GM23338 (cell line): ENCODE measurements at regions not wholly inside any gene's neighbourhood (a gene's known extent, or its start where the extent isn't known, plus 50 kb on each side); places are given as distances from the start of the nearest gene placed in this dataset.

Source experiments
- ATAC-seq: fragments of 200-7000 bp; cut with Tn5 transposase; 3 replicates; pipeline ENCODE4 v1.9.1; 2020
- DNase-seq: peaks from one replicate; pipeline ENCODE4 v3.0.0-alpha.2; 2015; ENCODE audit warnings: low spot score
- H2AFZ ChIP-seq: fragments of 200-600 bp; sonication (generic); 2 replicates; pipeline ENCODE4 v1.8.0; 2016; ENCODE audit warnings: antibody characterized with exemption, mild to moderate bottlenecking, moderate library complexity
- H3F3A ChIP-seq: fragments of 200-600 bp; sonication (generic); replicated peaks from 2 replicates; pipeline ENCODE4 v1.8.0; 2017; ENCODE audit warnings: antibody characterized with exemption, mixed run types, low read depth
- H3K27ac ChIP-seq: fragments of 200-600 bp; sonication (generic); 2 replicates; pipeline ENCODE4 v1.6.1; 2016; ENCODE audit warnings: low read depth
- H3K27me3 ChIP-seq: fragments of 200-600 bp; sonication (generic); 2 replicates; pipeline ENCODE4 v1.8.0; 2016; ENCODE audit warnings: mild to moderate bottlenecking, mixed run types, moderate library complexity; ENCODE audit not compliant: insufficient read depth
- H3K36me3 ChIP-seq: fragments of 200-600 bp; sonication (generic); 2 replicates; pipeline ENCODE4 v1.8.0; 2016; ENCODE audit warnings: mild to moderate bottlenecking; ENCODE audit not compliant: insufficient read depth
- H3K4me1 ChIP-seq: fragments of 200-600 bp; sonication (generic); 2 replicates; pipeline ENCODE4 v1.8.0; 2016; ENCODE audit warnings: mild to moderate bottlenecking, moderate library complexity; ENCODE audit not compliant: insufficient read depth
- H3K4me2 ChIP-seq: fragments of 200-600 bp; sonication (generic); 2 replicates; pipeline ENCODE4 v1.7.1; 2017; ENCODE audit warnings: mixed run types
- H3K4me3 ChIP-seq: fragments of 200-600 bp; sonication (generic); 2 replicates; pipeline ENCODE4 v1.6.1; 2016; ENCODE audit warnings: mixed run types
- H3K79me2 ChIP-seq: fragments of 200-600 bp; sonication (generic); replicated peaks from 2 replicates; pipeline ENCODE4 v1.8.0; 2017; ENCODE audit warnings: mild to moderate bottlenecking; ENCODE audit not compliant: insufficient read depth
- H3K9me2 ChIP-seq: fragments of 200-600 bp; sonication (generic); 2 replicates; pipeline ENCODE4 v1.8.0; 2017; ENCODE audit not compliant: insufficient read depth
- H4K20me1 ChIP-seq: fragments of 200-600 bp; sonication (generic); replicated peaks from 2 replicates; pipeline ENCODE4 v1.8.0; 2017; ENCODE audit warnings: mild to moderate bottlenecking; ENCODE audit not compliant: insufficient read depth
- H3K27ac Mint-ChIP-seq: 2 replicates; pipeline ENCODE4 v1.8.0; 2020; ENCODE audit warnings: inconsistent platforms, mild to moderate bottlenecking, moderate library complexity, mixed read lengths
- H3K27me3 Mint-ChIP-seq: 3 replicates; pipeline ENCODE4 v1.8.0; 2022; ENCODE audit warnings: low read depth, mild to moderate bottlenecking, moderate library complexity, mixed read lengths, inconsistent platforms; ENCODE audit not compliant: insufficient read depth, poor library complexity
- H3K36me3 Mint-ChIP-seq: 3 replicates; pipeline ENCODE4 v1.8.0; 2021; ENCODE audit warnings: low read depth, mild to moderate bottlenecking, inconsistent platforms, moderate library complexity, mixed read lengths
- H3K4me1 Mint-ChIP-seq: 3 replicates; pipeline ENCODE4 v1.8.0; 2020; ENCODE audit warnings: mild to moderate bottlenecking, inconsistent platforms, mixed read lengths
- H3K4me3 Mint-ChIP-seq: 3 replicates; pipeline ENCODE4 v1.8.0; 2021; ENCODE audit warnings: moderate library complexity, mild to moderate bottlenecking, inconsistent platforms, mixed read lengths
- H3K9me3 Mint-ChIP-seq: 3 replicates; pipeline ENCODE4 v1.8.0; 2020; ENCODE audit warnings: moderate library complexity, mild to moderate bottlenecking, inconsistent platforms, mixed read lengths
- EZH2 ChIP-seq: fragments of 200-600 bp; sonication (generic); IDR thresholded peaks from one replicate; pipeline ENCODE4 v1.8.0; 2017; ENCODE audit warnings: antibody characterized with exemption, mild to moderate bottlenecking, low read depth; ENCODE audit not compliant: unreplicated experiment
- JUNB ChIP-seq: IDR thresholded peaks from one replicate; pipeline ENCODE4 v1.6.1; 2016; ENCODE audit warnings: antibody characterized with exemption; ENCODE audit not compliant: unreplicated experiment
- NANOG ChIP-seq: IDR thresholded peaks from 2 replicates; pipeline ENCODE4 v1.6.1; 2016; ENCODE audit warnings: antibody characterized with exemption, borderline replicate concordance
- TF ChIP-seq, protein P1 (sequence below): IDR thresholded peaks from 2 replicates; pipeline ENCODE4 v1.6.1; 2016; ENCODE audit warnings: antibody characterized with exemption
- TF ChIP-seq, protein P2 (sequence below): IDR thresholded peaks from one replicate; pipeline ENCODE4 v1.6.1; 2018; ENCODE audit warnings: antibody characterized with exemption; ENCODE audit not compliant: unreplicated experiment
- TF ChIP-seq, protein P3 (sequence below): fragments of 250-450 bp; sonication (Bioruptor Pico); IDR thresholded peaks from 2 replicates; pipeline ENCODE4 v1.5.0; 2020; ENCODE audit warnings: mild to moderate bottlenecking, moderate library complexity

DNA sequence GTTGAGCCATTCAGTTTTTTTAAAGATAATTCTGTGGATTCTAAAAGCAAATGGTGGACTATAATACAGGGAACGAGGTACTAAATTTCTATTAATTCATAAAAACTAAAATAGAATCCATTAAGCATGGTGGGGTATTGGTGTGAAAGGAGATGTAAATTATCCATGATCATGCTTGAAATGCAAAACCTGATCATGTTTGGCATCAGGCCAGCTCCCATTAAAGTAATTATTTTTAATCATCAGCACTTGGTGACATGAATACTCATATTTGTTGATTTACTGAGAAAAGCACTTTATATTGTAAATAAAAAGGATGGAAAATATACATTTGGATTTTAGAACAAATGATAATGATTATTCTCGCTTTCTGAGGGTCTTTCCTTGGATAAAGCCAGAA lies 232.3 kb upstream of the MEIS1 start:
- Histone ChIP-seq H3K79me2 (no peaks in the 10 kb centered on the region), H3K4me2 (no peak overlapping the region), H3F3A (no peaks in the 10 kb centered on the region), H4K20me1 (no peaks in the 10 kb centered on the region), H3K27me3 (no peaks in the 10 kb centered on the region), H3K9me2 (peaks cover 14% of the 10 kb centered on the region), H2AFZ (no peak overlapping the region), H3K4me1 (no peaks in the 10 kb centered on the region), H3K27ac (no peak overlapping the region), H3K36me3 (peaks cover 11% of the 10 kb centered on the region; the same call in 1 of the 2 replicates), H3K4me3 (no peak overlapping the region)
- no peak for ATAC-seq
- H3K4me3 Mint-ChIP-seq: no peak overlapping the region
- peaks cover 30% of the 10 kb centered on the region for H3K9me3 Mint-ChIP-seq
- no peak overlapping the region for H3K27ac Mint-ChIP-seq
- TF ChIP-seq, protein P1, sequence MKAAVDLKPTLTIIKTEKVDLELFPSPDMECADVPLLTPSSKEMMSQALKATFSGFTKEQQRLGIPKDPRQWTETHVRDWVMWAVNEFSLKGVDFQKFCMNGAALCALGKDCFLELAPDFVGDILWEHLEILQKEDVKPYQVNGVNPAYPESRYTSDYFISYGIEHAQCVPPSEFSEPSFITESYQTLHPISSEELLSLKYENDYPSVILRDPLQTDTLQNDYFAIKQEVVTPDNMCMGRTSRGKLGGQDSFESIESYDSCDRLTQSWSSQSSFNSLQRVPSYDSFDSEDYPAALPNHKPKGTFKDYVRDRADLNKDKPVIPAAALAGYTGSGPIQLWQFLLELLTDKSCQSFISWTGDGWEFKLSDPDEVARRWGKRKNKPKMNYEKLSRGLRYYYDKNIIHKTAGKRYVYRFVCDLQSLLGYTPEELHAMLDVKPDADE: no peak
- TF ChIP-seq, protein P2, sequence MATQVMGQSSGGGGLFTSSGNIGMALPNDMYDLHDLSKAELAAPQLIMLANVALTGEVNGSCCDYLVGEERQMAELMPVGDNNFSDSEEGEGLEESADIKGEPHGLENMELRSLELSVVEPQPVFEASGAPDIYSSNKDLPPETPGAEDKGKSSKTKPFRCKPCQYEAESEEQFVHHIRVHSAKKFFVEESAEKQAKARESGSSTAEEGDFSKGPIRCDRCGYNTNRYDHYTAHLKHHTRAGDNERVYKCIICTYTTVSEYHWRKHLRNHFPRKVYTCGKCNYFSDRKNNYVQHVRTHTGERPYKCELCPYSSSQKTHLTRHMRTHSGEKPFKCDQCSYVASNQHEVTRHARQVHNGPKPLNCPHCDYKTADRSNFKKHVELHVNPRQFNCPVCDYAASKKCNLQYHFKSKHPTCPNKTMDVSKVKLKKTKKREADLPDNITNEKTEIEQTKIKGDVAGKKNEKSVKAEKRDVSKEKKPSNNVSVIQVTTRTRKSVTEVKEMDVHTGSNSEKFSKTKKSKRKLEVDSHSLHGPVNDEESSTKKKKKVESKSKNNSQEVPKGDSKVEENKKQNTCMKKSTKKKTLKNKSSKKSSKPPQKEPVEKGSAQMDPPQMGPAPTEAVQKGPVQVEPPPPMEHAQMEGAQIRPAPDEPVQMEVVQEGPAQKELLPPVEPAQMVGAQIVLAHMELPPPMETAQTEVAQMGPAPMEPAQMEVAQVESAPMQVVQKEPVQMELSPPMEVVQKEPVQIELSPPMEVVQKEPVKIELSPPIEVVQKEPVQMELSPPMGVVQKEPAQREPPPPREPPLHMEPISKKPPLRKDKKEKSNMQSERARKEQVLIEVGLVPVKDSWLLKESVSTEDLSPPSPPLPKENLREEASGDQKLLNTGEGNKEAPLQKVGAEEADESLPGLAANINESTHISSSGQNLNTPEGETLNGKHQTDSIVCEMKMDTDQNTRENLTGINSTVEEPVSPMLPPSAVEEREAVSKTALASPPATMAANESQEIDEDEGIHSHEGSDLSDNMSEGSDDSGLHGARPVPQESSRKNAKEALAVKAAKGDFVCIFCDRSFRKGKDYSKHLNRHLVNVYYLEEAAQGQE: no peak
- TF ChIP-seq EZH2: no peak
- no peak for TF ChIP-seq NANOG
- TF ChIP-seq JUNB: no peak
- TF ChIP-seq, protein P3, sequence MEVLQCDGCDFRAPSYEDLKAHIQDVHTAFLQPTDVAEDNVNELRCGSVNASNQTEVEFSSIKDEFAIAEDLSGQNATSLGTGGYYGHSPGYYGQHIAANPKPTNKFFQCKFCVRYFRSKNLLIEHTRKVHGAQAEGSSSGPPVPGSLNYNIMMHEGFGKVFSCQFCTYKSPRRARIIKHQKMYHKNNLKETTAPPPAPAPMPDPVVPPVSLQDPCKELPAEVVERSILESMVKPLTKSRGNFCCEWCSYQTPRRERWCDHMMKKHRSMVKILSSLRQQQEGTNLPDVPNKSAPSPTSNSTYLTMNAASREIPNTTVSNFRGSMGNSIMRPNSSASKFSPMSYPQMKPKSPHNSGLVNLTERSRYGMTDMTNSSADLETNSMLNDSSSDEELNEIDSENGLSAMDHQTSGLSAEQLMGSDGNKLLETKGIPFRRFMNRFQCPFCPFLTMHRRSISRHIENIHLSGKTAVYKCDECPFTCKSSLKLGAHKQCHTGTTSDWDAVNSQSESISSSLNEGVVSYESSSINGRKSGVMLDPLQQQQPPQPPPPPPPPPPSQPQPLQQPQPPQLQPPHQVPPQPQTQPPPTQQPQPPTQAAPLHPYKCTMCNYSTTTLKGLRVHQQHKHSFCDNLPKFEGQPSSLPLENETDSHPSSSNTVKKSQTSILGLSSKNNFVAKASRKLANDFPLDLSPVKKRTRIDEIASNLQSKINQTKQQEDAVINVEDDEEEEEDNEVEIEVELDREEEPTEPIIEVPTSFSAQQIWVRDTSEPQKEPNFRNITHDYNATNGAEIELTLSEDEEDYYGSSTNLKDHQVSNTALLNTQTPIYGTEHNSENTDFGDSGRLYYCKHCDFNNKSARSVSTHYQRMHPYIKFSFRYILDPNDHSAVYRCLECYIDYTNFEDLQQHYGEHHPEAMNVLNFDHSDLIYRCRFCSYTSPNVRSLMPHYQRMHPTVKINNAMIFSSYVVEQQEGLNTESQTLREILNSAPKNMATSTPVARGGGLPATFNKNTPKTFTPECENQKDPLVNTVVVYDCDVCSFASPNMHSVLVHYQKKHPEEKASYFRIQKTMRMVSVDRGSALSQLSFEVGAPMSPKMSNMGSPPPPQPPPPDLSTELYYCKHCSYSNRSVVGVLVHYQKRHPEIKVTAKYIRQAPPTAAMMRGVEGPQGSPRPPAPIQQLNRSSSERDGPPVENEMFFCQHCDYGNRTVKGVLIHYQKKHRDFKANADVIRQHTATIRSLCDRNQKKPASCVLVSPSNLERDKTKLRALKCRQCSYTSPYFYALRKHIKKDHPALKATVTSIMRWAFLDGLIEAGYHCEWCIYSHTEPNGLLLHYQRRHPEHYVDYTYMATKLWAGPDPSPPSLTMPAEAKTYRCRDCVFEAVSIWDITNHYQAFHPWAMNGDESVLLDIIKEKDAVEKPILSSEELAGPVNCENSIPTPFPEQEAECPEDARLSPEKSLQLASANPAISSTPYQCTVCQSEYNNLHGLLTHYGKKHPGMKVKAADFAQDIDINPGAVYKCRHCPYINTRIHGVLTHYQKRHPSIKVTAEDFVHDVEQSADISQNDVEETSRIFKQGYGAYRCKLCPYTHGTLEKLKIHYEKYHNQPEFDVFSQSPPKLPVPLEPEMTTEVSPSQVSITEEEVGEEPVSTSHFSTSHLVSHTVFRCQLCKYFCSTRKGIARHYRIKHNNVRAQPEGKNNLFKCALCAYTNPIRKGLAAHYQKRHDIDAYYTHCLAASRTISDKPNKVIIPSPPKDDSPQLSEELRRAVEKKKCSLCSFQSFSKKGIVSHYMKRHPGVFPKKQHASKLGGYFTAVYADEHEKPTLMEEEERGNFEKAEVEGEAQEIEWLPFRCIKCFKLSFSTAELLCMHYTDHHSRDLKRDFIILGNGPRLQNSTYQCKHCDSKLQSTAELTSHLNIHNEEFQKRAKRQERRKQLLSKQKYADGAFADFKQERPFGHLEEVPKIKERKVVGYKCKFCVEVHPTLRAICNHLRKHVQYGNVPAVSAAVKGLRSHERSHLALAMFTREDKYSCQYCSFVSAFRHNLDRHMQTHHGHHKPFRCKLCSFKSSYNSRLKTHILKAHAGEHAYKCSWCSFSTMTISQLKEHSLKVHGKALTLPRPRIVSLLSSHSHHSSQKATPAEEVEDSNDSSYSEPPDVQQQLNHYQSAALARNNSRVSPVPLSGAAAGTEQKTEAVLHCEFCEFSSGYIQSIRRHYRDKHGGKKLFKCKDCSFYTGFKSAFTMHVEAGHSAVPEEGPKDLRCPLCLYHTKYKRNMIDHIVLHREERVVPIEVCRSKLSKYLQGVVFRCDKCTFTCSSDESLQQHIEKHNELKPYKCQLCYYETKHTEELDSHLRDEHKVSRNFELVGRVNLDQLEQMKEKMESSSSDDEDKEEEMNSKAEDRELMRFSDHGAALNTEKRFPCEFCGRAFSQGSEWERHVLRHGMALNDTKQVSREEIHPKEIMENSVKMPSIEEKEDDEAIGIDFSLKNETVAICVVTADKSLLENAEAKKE (CRISPR knock-in tag): no peak
- no peaks in the 10 kb centered on the region for H3K27me3 Mint-ChIP-seq
- no peak for DNase-seq
- peaks cover 14% of the 10 kb centered on the region for H3K36me3 Mint-ChIP-seq
- no peaks in the 10 kb centered on the region; the same call in 2 of the 3 replicates for H3K4me1 Mint-ChIP-seq
